ENCODE measurements at regions not wholly inside any gene's neighbourhood (a gene's known extent, or its start where the extent isn't known, plus 50 kb on each side); places are given as distances from the start of the nearest gene placed in this dataset.

DNA sequence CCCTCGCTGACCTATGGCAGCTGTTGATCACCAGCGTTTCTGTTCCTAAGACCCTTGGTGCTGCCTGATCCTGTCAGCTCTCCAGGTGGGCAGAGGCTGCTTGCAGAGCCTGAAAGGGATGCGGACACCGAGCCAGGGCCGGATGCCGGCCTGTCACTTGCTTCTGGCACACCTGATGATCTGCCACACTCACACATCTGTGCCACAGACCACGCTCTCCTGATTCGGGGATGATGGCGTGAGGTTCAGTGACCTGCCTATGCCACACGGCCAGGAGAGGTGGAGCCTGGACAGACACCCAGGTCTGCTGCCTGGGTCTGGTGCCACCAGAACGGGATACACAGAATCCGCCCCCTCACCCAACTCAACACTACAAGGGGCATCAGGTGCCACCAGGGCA lies 129.4 kb upstream of the GLI2 start:
- TF ChIP-seq CTCF (IDR thresholded peaks at IDR 0.05) (no peak), POLR2A (IDR thresholded peaks at IDR 0.05) (no peak)
